ENCODE measurements at regions not wholly inside any gene's neighbourhood (a gene's known extent, or its start where the extent isn't known, plus 50 kb on each side); places are given as distances from the start of the nearest gene placed in this dataset.

GRCh38 chr11:69416143-69416515, 65.3 kb upstream of the LINC01488 start:
- H3K4me1 ChIP-seq (ENCODE audit: insufficient read depth, low read length): peaks cover 12% of the 10 kb centered on the region
- no peak overlapping the region for H3K4me2 ChIP-seq (ENCODE audit: insufficient read depth, low read length)

GRCh38 chr11:69416762-69417698, 64.4 kb upstream of the LINC01488 start:
- Histone ChIP-seq H3K79me2 (ENCODE audit: insufficient read depth, low read length) (no peaks in the 10 kb centered on the region), H3K4me2 (ENCODE audit: insufficient read depth, low read length) (no peak overlapping the region), H3K27ac (ENCODE audit: low read depth, low read length) (no peak overlapping the region), H3K27me3 (ENCODE audit: insufficient read depth, low read length) (no peaks in the 10 kb centered on the region), H3K4me1 (ENCODE audit: insufficient read depth, low read length) (peaks cover 12% of the 10 kb centered on the region), H3K36me3 (ENCODE audit: insufficient read depth, low read length) (no peaks in the 10 kb centered on the region), H2AFZ (ENCODE audit: low read length) (no peak overlapping the region), H3K4me3 (ENCODE audit: insufficient read depth, low read length) (no peak overlapping the region), H4K20me1 (ENCODE audit: insufficient read depth, low read length) (no peaks in the 10 kb centered on the region), H3K9me3 (ENCODE audit: low read depth, low read length) (no peaks in the 10 kb centered on the region)
- no peak for TF ChIP-seq CTCF (IDR thresholded peaks at IDR 0.05; ENCODE audit: extremely low read depth, low read depth, low read length)
- peak; percentile 74 for DNase-seq (ENCODE audit: insufficient read length, low spot score, missing footprints)

More at GRCh38 chr11:69416143-69416515, 65.3 kb upstream of the LINC01488 start:
- H3K4me3 ChIP-seq (ENCODE audit: insufficient read depth, low read length): no peak overlapping the region
- H4K20me1 ChIP-seq (ENCODE audit: insufficient read depth, low read length): no peaks in the 10 kb centered on the region
- no peaks in the 10 kb centered on the region for H3K79me2 ChIP-seq (ENCODE audit: insufficient read depth, low read length)
- TF ChIP-seq CTCF (IDR thresholded peaks at IDR 0.05; ENCODE audit: extremely low read depth, low read depth, low read length): no peak
- H2AFZ ChIP-seq (ENCODE audit: low read length): no peak overlapping the region
- peak; percentile 52 for DNase-seq (ENCODE audit: insufficient read length, low spot score, missing footprints)
- no peaks in the 10 kb centered on the region for H3K9me3 ChIP-seq (ENCODE audit: low read depth, low read length)
- no peaks in the 10 kb centered on the region for H3K27me3 ChIP-seq (ENCODE audit: insufficient read depth, low read length)
- no peak overlapping the region for H3K27ac ChIP-seq (ENCODE audit: low read depth, low read length)
- no peaks in the 10 kb centered on the region for H3K36me3 ChIP-seq (ENCODE audit: insufficient read depth, low read length)

- TF ChIP-seq CTCF (IDR thresholded peaks at IDR 0.05; ENCODE audit: extremely low read depth, low read depth, low read length): no peak
- Histone ChIP-seq H4K20me1 (ENCODE audit: insufficient read depth, low read length) (no peaks in the 10 kb centered on the region), H3K36me3 (ENCODE audit: insufficient read depth, low read length) (no peaks in the 10 kb centered on the region), H3K79me2 (ENCODE audit: insufficient read depth, low read length) (no peaks in the 10 kb centered on the region), H3K4me3 (ENCODE audit: insufficient read depth, low read length) (no peak overlapping the region), H3K4me1 (ENCODE audit: insufficient read depth, low read length) (peaks cover 12% of the 10 kb centered on the region), H3K27me3 (ENCODE audit: insufficient read depth, low read length) (no peaks in the 10 kb centered on the region), H2AFZ (ENCODE audit: low read length) (no peak overlapping the region), H3K4me2 (ENCODE audit: insufficient read depth, low read length) (no peak overlapping the region), H3K9me3 (ENCODE audit: low read depth, low read length) (no peaks in the 10 kb centered on the region), H3K27ac (ENCODE audit: low read depth, low read length) (no peak overlapping the region)
- peak; percentile 51 for DNase-seq (ENCODE audit: insufficient read length, low spot score, missing footprints)
Measured at GRCh38 chr11:69417699-69418085, 63.8 kb upstream of the LINC01488 start.

- H3K27ac ChIP-seq (ENCODE audit: low read depth, low read length): no peak overlapping the region
- no peak overlapping the region for H3K4me3 ChIP-seq (ENCODE audit: insufficient read depth, low read length)
- no peaks in the 10 kb centered on the region for H3K27me3 ChIP-seq (ENCODE audit: insufficient read depth, low read length)
- DNase-seq (ENCODE audit: insufficient read length, low spot score, missing footprints): peak; percentile 77
- H2AFZ ChIP-seq (ENCODE audit: low read length): no peak overlapping the region
- TF ChIP-seq CTCF (IDR thresholded peaks at IDR 0.05; ENCODE audit: extremely low read depth, low read depth, low read length): no peak
- peaks cover 12% of the 10 kb centered on the region for H3K4me1 ChIP-seq (ENCODE audit: insufficient read depth, low read length)
- H3K9me3 ChIP-seq (ENCODE audit: low read depth, low read length): no peaks in the 10 kb centered on the region
- H3K36me3 ChIP-seq (ENCODE audit: insufficient read depth, low read length): no peaks in the 10 kb centered on the region
- no peaks in the 10 kb centered on the region for H3K79me2 ChIP-seq (ENCODE audit: insufficient read depth, low read length)
- H4K20me1 ChIP-seq (ENCODE audit: insufficient read depth, low read length): no peaks in the 10 kb centered on the region
- H3K4me2 ChIP-seq (ENCODE audit: insufficient read depth, low read length): no peak overlapping the region
Measured at GRCh38 chr11:69418576-69419296, 62.7 kb upstream of the LINC01488 start.
